K562 (cell line): ENCODE measurements at regions not wholly inside any gene's neighbourhood (a gene's known extent, or its start where the extent isn't known, plus 50 kb on each side); places are given as distances from the start of the nearest gene placed in this dataset.

Source experiments
- CHD7 ChIP-seq: fragments of 200-600 bp; sonication (generic); IDR thresholded peaks from one replicate; pipeline ENCODE4 v1.6.1; 2012; ENCODE audit warnings: mild to moderate bottlenecking, low read depth, low read length, inconsistent platforms
- JUND ChIP-seq, 2 experiments: IDR thresholded peaks; 2 replicates in 1 of 2; 3 replicates in 1 of 2; pipeline ENCODE4 v1.6.1; 2011; ENCODE audit warnings: borderline replicate concordance in 2 of 2, low read depth in 2 of 2, low read length in 2 of 2, improper control_type of control experiment in 1 of 2, missing biosample characterization in 1 of 2, missing genetic modification characterization in 1 of 2, missing genetic modification reagents in 1 of 2
- TAF9B ChIP-seq: fragments of 450-650 bp; IDR thresholded peaks from 2 replicates; pipeline ENCODE4 v1.6.1; 2018; ENCODE audit warnings: mild to moderate bottlenecking; ENCODE audit not compliant: partially characterized antibody
- TF ChIP-seq, protein P1 (sequence below): fragments of 450-650 bp; IDR thresholded peaks from 2 replicates; pipeline ENCODE4 v1.6.1; 2016; ENCODE audit warnings: low read depth, mild to moderate bottlenecking, moderate library complexity

GRCh38 chrX:52271206-52271605 is 86.5 kb downstream of the MAGED4 start (continued):
- TF ChIP-seq CHD7 (no peak), JUND (IDR thresholded peaks at IDR 0.05; ENCODE audit: borderline replicate concordance, low read depth, low read length) (no peak), JUND (tag; IDR thresholded peaks at IDR 0.05; ENCODE audit: borderline replicate concordance, low read depth, low read length) (no peak), TAF9B (no peak)
- TF ChIP-seq, protein P1, sequence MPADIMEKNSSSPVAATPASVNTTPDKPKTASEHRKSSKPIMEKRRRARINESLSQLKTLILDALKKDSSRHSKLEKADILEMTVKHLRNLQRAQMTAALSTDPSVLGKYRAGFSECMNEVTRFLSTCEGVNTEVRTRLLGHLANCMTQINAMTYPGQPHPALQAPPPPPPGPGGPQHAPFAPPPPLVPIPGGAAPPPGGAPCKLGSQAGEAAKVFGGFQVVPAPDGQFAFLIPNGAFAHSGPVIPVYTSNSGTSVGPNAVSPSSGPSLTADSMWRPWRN: no peak
